IMR-90 (cell line): ENCODE measurements at regions not wholly inside any gene's neighbourhood (a gene's known extent, or its start where the extent isn't known, plus 50 kb on each side); places are given as distances from the start of the nearest gene placed in this dataset.

Source experiments
- ATAC-seq: fragments of 200-7000 bp; cut with Tn5 transposase; 2 replicates; pipeline ENCODE4 v1.9.1; 2020; ENCODE audit warnings: low read depth, mild to moderate bottlenecking, moderate library complexity
- BruUV-seq: library from RNA; stranded (reverse); fragments of 400-500 nt; replicated peaks from 2 replicates; lab custom pipeline; 2021; lab: Mats Ljungman, UMichigan
- CTCF ChIA-PET: fragments of 300-600 bp; formaldehyde crosslinking; extraction: SDS; loops from one replicate; lab custom pipeline; 2021; ENCODE audit warnings: antibody characterized with exemption; lab: Yijun Ruan, JAX
- POLR2A ChIA-PET: fragments of 300-600 bp; sonication (Branson Sonifier 250); formaldehyde crosslinking; loops from one replicate; lab custom pipeline; 2022; ENCODE audit warnings: antibody characterized with exemption; ENCODE audit not compliant: unreplicated experiment; lab: Charles Lee
- DNase-seq: peaks from one replicate; pipeline ENCODE4 v3.0.0; 2013
- H2AFZ ChIP-seq: replicated peaks from 2 replicates; pipeline ENCODE3; 2013; ENCODE audit warnings: low read length, mild to moderate bottlenecking; ENCODE audit not compliant: poor library complexity
- H2AK5ac ChIP-seq: 2 replicates; pipeline ENCODE4 v1.6.1; 2013; ENCODE audit warnings: low read depth, low read length, inconsistent platforms
- H2AK9ac ChIP-seq: replicated peaks from 2 replicates; pipeline ENCODE3; 2013; ENCODE audit warnings: mild to moderate bottlenecking, low read depth, low read length, moderate library complexity; ENCODE audit not compliant: poor library complexity
- H2BK120ac ChIP-seq: 2 replicates; pipeline ENCODE4 v1.6.1; 2013; ENCODE audit warnings: low read depth, low read length, inconsistent platforms
- H2BK15ac ChIP-seq: 3 replicates; pipeline ENCODE4 v1.6.1; 2013; ENCODE audit warnings: low read depth, low read length, inconsistent platforms
- H2BK20ac ChIP-seq: 2 replicates; pipeline ENCODE4 v1.6.1; 2013; ENCODE audit warnings: low read depth, mild to moderate bottlenecking, inconsistent platforms, low read length, moderate library complexity
- H2BK5ac ChIP-seq: 2 replicates; pipeline ENCODE4 v1.6.1; 2013; ENCODE audit warnings: mild to moderate bottlenecking, low read depth, low read length, inconsistent platforms; ENCODE audit not compliant: poor library complexity, severe bottlenecking
- H3K14ac ChIP-seq: replicated peaks from 2 replicates; pipeline ENCODE4 v1.6.1; 2013; ENCODE audit warnings: low read depth, low read length, inconsistent platforms
- H3K18ac ChIP-seq: 2 replicates; pipeline ENCODE4 v1.6.1; 2013; ENCODE audit warnings: low read depth, low read length, control low read depth
- H3K23ac ChIP-seq: 2 replicates; pipeline ENCODE4 v1.6.1; 2013; ENCODE audit warnings: low read depth, low read length, inconsistent platforms
- H3K27ac ChIP-seq: 2 replicates; pipeline ENCODE4 v1.5.1; 2013; ENCODE audit warnings: mild to moderate bottlenecking, control low read depth, low read length; ENCODE audit not compliant: insufficient read depth
- H3K27me3 ChIP-seq: 2 replicates; pipeline ENCODE4 v1.6.1; 2013; ENCODE audit warnings: low read length; ENCODE audit not compliant: control insufficient read depth, insufficient read depth
- H3K36me3 ChIP-seq: 2 replicates; pipeline ENCODE4 v1.6.1; 2013; ENCODE audit warnings: low read length, mixed read lengths; ENCODE audit not compliant: control insufficient read depth, insufficient read depth
- H3K4ac ChIP-seq: 2 replicates; pipeline ENCODE4 v1.6.1; 2013; ENCODE audit warnings: low read depth, low read length, inconsistent platforms
- H3K4me1 ChIP-seq: 2 replicates; pipeline ENCODE4 v1.6.1; 2013; ENCODE audit warnings: low read length, mixed read lengths; ENCODE audit not compliant: control insufficient read depth, insufficient read depth
- H3K4me2 ChIP-seq: 2 replicates; pipeline ENCODE4 v1.6.1; 2013; ENCODE audit warnings: low read depth, mild to moderate bottlenecking, control low read depth, low read length, moderate library complexity
- H3K4me3 ChIP-seq: 2 replicates; pipeline ENCODE4 v1.5.1; 2013; ENCODE audit warnings: low read depth, mild to moderate bottlenecking, control low read depth, low read length, moderate library complexity; ENCODE audit not compliant: insufficient read depth
- H3K56ac ChIP-seq: 2 replicates; pipeline ENCODE4 v1.6.1; 2013; ENCODE audit warnings: low read length, inconsistent platforms; ENCODE audit not compliant: insufficient read depth; ENCODE audit errors: extremely low read depth
- H3K79me1 ChIP-seq, 2 experiments: 2 replicates each; pipeline ENCODE4 v1.6.1; 2013; ENCODE audit warnings: low read length in 2 of 2, inconsistent platforms in 1 of 2, low read depth in 1 of 2
- H3K9ac ChIP-seq: 2 replicates; pipeline ENCODE4 v1.6.1; 2013; ENCODE audit warnings: low read depth, low read length, control low read depth
- H3K9me1 ChIP-seq: 2 replicates; pipeline ENCODE4 v1.6.1; 2013; ENCODE audit warnings: low read length, inconsistent platforms; ENCODE audit not compliant: insufficient read depth
- H3K9me3 ChIP-seq: 2 replicates; pipeline ENCODE4 v1.6.1; 2013; ENCODE audit warnings: low read length; ENCODE audit not compliant: control insufficient read depth, insufficient read depth
- H4K20me1 ChIP-seq: 2 replicates; pipeline ENCODE4 v1.6.1; 2013; ENCODE audit warnings: low read length, inconsistent platforms; ENCODE audit not compliant: insufficient read depth
- H4K5ac ChIP-seq: 2 replicates; pipeline ENCODE4 v1.6.1; 2013; ENCODE audit warnings: mild to moderate bottlenecking, low read depth, low read length, control low read depth
- H4K8ac ChIP-seq, 2 experiments: 2 replicates each; pipeline ENCODE4 v1.6.1; 2013; ENCODE audit warnings: low read depth in 2 of 2, low read length in 2 of 2, control low read depth in 1 of 2, inconsistent platforms in 1 of 2
- H4K91ac ChIP-seq: 2 replicates; pipeline ENCODE4 v1.6.1; 2013; ENCODE audit warnings: low read depth, low read length, inconsistent platforms; ENCODE audit not compliant: insufficient read depth
- CEBPB ChIP-seq: IDR thresholded peaks from 2 replicates; pipeline ENCODE4 v1.6.1; 2012; ENCODE audit warnings: low read depth, low read length, improper control_type of control experiment
- CTCF ChIP-seq: conservative IDR thresholded peaks from 2 replicates; pipeline ENCODE4 v1.5.1; 2012; ENCODE audit warnings: mild to moderate bottlenecking, low read depth, low read length, improper control_type of control experiment
- ELK1 ChIP-seq: fragments of 150-350 bp; IDR thresholded peaks from 2 replicates; pipeline ENCODE4 v1.6.1; 2016; ENCODE audit warnings: low read depth, mild to moderate bottlenecking, low read length, moderate library complexity, borderline replicate concordance
- FOS ChIP-seq: fragments of 150-350 bp; IDR thresholded peaks from 2 replicates; pipeline ENCODE4 v1.6.1; 2016; ENCODE audit warnings: low read depth, low read length
- MAFK ChIP-seq: IDR thresholded peaks from 2 replicates; pipeline ENCODE4 v1.6.1; 2012; ENCODE audit warnings: low read depth, low read length, improper control_type of control experiment
- MXI1 ChIP-seq: IDR thresholded peaks from 2 replicates; pipeline ENCODE4 v1.6.1; 2012; ENCODE audit warnings: low read depth, mild to moderate bottlenecking, low read length, moderate library complexity, borderline replicate concordance
- NFE2L2 ChIP-seq: fragments of 150-350 bp; IDR thresholded peaks from 2 replicates; pipeline ENCODE4 v1.6.1; 2016; ENCODE audit warnings: low read depth, mild to moderate bottlenecking, low read length
- RAD21 ChIP-seq: IDR thresholded peaks from 2 replicates; pipeline ENCODE4 v1.6.1; 2012; ENCODE audit warnings: low read length, improper control_type of control experiment
- SMC3 ChIP-seq: fragments of 150-350 bp; IDR thresholded peaks from 2 replicates; pipeline ENCODE4 v1.6.1; 2016; ENCODE audit warnings: low read depth, mild to moderate bottlenecking, antibody characterized with exemption, low read length, moderate library complexity
- USF2 ChIP-seq: fragments of 150-350 bp; IDR thresholded peaks from 2 replicates; pipeline ENCODE4 v1.6.1; 2017; ENCODE audit warnings: mild to moderate bottlenecking, antibody characterized with exemption, low read length, low read depth
- WGBS, 2 experiments: methylation state at CpG; one replicate each; pipeline versions ENCODE4 v1.1.5 to v1.1.7; 2013; ENCODE audit warnings: missing lambda C conversion rate in 2 of 2; ENCODE audit not compliant: insufficient read length in 1 of 2; ENCODE audit errors: extremely low coverage in 2 of 2; 5-methylcytosine and 5-hydroxymethylcytosine counted together
- dilution Hi-C: fragments of 300-500 bp; cut with HindIII; formaldehyde crosslinking; loops from one replicate; pipeline ENCODE4 v1.14.3; 2018; ENCODE audit warnings: low sequenced_read_pairs; ENCODE audit not compliant: unreplicated experiment
- in situ Hi-C: fragments of 300-500 bp; cut with MboI; formaldehyde crosslinking; loops from 3 replicates; pipeline ENCODE4 v1.14.3; 2019; ENCODE audit warnings: low sequenced_read_pairs, inconsistent platforms, mixed read lengths
- intact Hi-C: fragments of 100-400 bp; cut with micrococcal nuclease; formaldehyde crosslinking; loops from 2 replicates; pipeline ENCODE4 v1.10.0; 2022

- no peak overlapping the region for H2BK120ac ChIP-seq
- no peak overlapping the region for H2AK5ac ChIP-seq
- no peak overlapping the region for H3K56ac ChIP-seq
- H4K20me1 ChIP-seq: no peaks in the 10 kb centered on the region
- no peak overlapping the region for H3K4ac ChIP-seq
- POLR2A ChIA-PET: no interaction called here
- no peak overlapping the region for H3K4me3 ChIP-seq
- no peak overlapping the region for H2AFZ ChIP-seq
- no peaks in the 10 kb centered on the region for H3K9me1 ChIP-seq
- no peak overlapping the region for H3K4me2 ChIP-seq
- in situ Hi-C loops (no loop called here), dilution Hi-C loops (no loop called here), intact Hi-C loops (no loop called here)
- no peaks in the 10 kb centered on the region for H3K79me1 ChIP-seq
- H3K9ac ChIP-seq: no peak overlapping the region
- H3K9me3 ChIP-seq: no peaks in the 10 kb centered on the region
- H3K36me3 ChIP-seq: no peaks in the 10 kb centered on the region
- no peaks in the 10 kb centered on the region for H3K27me3 ChIP-seq
- CTCF ChIA-PET: no interaction called here
- H4K91ac ChIP-seq: no peak overlapping the region
- no peak overlapping the region for H2AK9ac ChIP-seq
- no peak for ATAC-seq
- H3K4me1 ChIP-seq: no peaks in the 10 kb centered on the region
- H2BK20ac ChIP-seq: no peak overlapping the region
- H2BK5ac ChIP-seq: no peak overlapping the region
- no peak overlapping the region for H3K27ac ChIP-seq
- no peak overlapping the region for H4K8ac ChIP-seq
- no peak for TF ChIP-seq CEBPB
- no peak for TF ChIP-seq CTCF
- no peak for TF ChIP-seq NFE2L2
- no peak for TF ChIP-seq MAFK
- no peak for TF ChIP-seq RAD21
- no peak for TF ChIP-seq SMC3
- TF ChIP-seq MXI1: no peak
- TF ChIP-seq ELK1: no peak
- no peak for TF ChIP-seq USF2
- no peak for TF ChIP-seq FOS
- H4K5ac ChIP-seq: no peak overlapping the region
- BruUV-seq: no TSS peak
- no peak for DNase-seq
- H3K23ac ChIP-seq: no peak overlapping the region
- H2BK15ac ChIP-seq: no peak overlapping the region
- no peak overlapping the region for H3K18ac ChIP-seq
- H3K14ac ChIP-seq: no peak overlapping the region
- no CpG with 5 or more reads among the region's 2 CpGs for WGBS, 2 experiments
Observed at GRCh38 chr4:43932448-43932847, 516.2 kb downstream of the KCTD8 start.
